Endodermal cell (in vitro differentiated cells): ENCODE measurements at regions not wholly inside any gene's neighbourhood (a gene's known extent, or its start where the extent isn't known, plus 50 kb on each side); places are given as distances from the start of the nearest gene placed in this dataset.
A peak's percentile ranks its signal among the peaks of the same experiment; 100 is the strongest.

ENCODE experiments used
- DNase-seq: peaks from one replicate; pipeline ENCODE4 v3.0.0-alpha.2; 2017
- H3K27ac ChIP-seq: 2 replicates; pipeline ENCODE4 v1.5.1; 2013; ENCODE audit warnings: mild to moderate bottlenecking, low read depth, low read length, moderate library complexity
- H3K27me3 ChIP-seq: 2 replicates; pipeline ENCODE4 v1.6.1; 2013; ENCODE audit warnings: mild to moderate bottlenecking, low read length, moderate library complexity; ENCODE audit not compliant: insufficient read depth, control insufficient read depth, poor library complexity, severe bottlenecking
- H3K36me3 ChIP-seq: 2 replicates; pipeline ENCODE4 v1.7.0; 2013; ENCODE audit warnings: mild to moderate bottlenecking, low read length, moderate library complexity; ENCODE audit not compliant: control insufficient read depth, insufficient read depth
- H3K4me1 ChIP-seq: one replicate; pipeline ENCODE4 v1.7.0; 2013; ENCODE audit warnings: low read length; ENCODE audit not compliant: control insufficient read depth, insufficient read depth
- H3K4me3 ChIP-seq: 2 replicates; pipeline ENCODE4 v1.5.1; 2013; ENCODE audit warnings: mild to moderate bottlenecking, low read length, moderate library complexity
- H3K9ac ChIP-seq: 2 replicates; pipeline ENCODE4 v1.6.1; 2013; ENCODE audit warnings: mild to moderate bottlenecking, low read length, moderate library complexity; ENCODE audit not compliant: poor library complexity, severe bottlenecking; ENCODE audit errors: extremely low read depth
- H3K9me3 ChIP-seq: 2 replicates; pipeline ENCODE4 v1.6.1; 2013; ENCODE audit warnings: mild to moderate bottlenecking, low read length, moderate library complexity; ENCODE audit not compliant: control insufficient read depth
- H3K27ac Mint-ChIP-seq: 2 replicates; pipeline ENCODE4 v1.8.0; 2020; ENCODE audit warnings: mixed read lengths
- H3K27me3 Mint-ChIP-seq: 2 replicates; pipeline ENCODE4 v1.8.0; 2021; ENCODE audit warnings: mild to moderate bottlenecking, mixed read lengths; ENCODE audit not compliant: insufficient read depth
- H3K36me3 Mint-ChIP-seq: 2 replicates; pipeline ENCODE4 v1.8.0; 2020; ENCODE audit warnings: low read depth, mixed read lengths
- H3K4me1 Mint-ChIP-seq: 2 replicates; pipeline ENCODE4 v1.8.0; 2020; ENCODE audit warnings: mixed read lengths
- H3K4me3 Mint-ChIP-seq: 2 replicates; pipeline ENCODE4 v1.8.0; 2020; ENCODE audit warnings: mild to moderate bottlenecking, moderate library complexity, mixed read lengths
- H3K9me3 Mint-ChIP-seq: 2 replicates; pipeline ENCODE4 v1.8.0; 2020; ENCODE audit warnings: mild to moderate bottlenecking, mixed read lengths
- WGBS, 2 experiments: methylation state at CpG; one replicate each; pipeline versions ENCODE4 v1.1.5 to v1.1.7; 2013; ENCODE audit warnings: missing lambda C conversion rate in 2 of 2, mixed read lengths in 1 of 2; ENCODE audit not compliant: insufficient coverage in 1 of 2, insufficient read length in 1 of 2; 5-methylcytosine and 5-hydroxymethylcytosine counted together
- TF ChIP-seq, protein P1 (sequence below): fragments of 200-600 bp; sonication (generic); conservative IDR thresholded peaks from 2 replicates; pipeline ENCODE4 v1.5.0; 2021; ENCODE audit warnings: antibody characterized with exemption, mild to moderate bottlenecking

DNA sequence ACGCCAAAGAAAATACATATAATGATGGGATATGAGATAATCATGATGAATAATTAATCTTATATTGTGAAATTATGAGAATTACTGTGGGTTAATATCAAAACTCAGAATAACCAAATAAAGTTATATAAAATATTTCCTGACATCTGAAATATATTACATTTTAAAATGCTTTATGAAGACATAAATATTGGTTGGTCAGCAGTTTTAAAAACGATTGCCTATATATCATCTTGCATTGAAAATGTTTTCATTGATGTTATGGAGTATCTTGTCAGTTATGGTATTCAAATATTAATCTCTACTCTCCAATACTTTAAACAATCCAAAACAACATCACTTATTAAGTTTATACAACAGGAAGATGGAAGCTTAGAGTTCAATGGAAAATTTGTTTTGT, 228.1 kb upstream of the FERD3L start:
- Mint-ChIP-seq H3K27me3 (no peaks in the 10 kb centered on the region), H3K4me1 (peaks cover 4% of the 10 kb centered on the region), H3K27ac (no peak overlapping the region), H3K9me3 (peaks cover 5% of the 10 kb centered on the region), H3K4me3 (no peak overlapping the region), H3K36me3 (no peaks in the 10 kb centered on the region)
- no peaks in the 10 kb centered on the region for H3K27me3 ChIP-seq
- TF ChIP-seq, protein P1, sequence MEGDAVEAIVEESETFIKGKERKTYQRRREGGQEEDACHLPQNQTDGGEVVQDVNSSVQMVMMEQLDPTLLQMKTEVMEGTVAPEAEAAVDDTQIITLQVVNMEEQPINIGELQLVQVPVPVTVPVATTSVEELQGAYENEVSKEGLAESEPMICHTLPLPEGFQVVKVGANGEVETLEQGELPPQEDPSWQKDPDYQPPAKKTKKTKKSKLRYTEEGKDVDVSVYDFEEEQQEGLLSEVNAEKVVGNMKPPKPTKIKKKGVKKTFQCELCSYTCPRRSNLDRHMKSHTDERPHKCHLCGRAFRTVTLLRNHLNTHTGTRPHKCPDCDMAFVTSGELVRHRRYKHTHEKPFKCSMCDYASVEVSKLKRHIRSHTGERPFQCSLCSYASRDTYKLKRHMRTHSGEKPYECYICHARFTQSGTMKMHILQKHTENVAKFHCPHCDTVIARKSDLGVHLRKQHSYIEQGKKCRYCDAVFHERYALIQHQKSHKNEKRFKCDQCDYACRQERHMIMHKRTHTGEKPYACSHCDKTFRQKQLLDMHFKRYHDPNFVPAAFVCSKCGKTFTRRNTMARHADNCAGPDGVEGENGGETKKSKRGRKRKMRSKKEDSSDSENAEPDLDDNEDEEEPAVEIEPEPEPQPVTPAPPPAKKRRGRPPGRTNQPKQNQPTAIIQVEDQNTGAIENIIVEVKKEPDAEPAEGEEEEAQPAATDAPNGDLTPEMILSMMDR: no peak
- no peak overlapping the region for H3K27ac ChIP-seq
- H3K9ac ChIP-seq: no peak overlapping the region
- H3K4me1 ChIP-seq: no peaks in the 10 kb centered on the region
- H3K36me3 ChIP-seq: no peaks in the 10 kb centered on the region
- no peak overlapping the region for H3K4me3 ChIP-seq
- WGBS, 2 experiments: 89% methylated on average over 1 of the region's 2 CpGs; no CpG with 5 or more reads in 1 of the 2 experiments
- DNase-seq: no peak
- no peaks in the 10 kb centered on the region for H3K9me3 ChIP-seq

- Mint-ChIP-seq H3K27me3 (no peaks in the 10 kb centered on the region), H3K9me3 (no peaks in the 10 kb centered on the region), H3K36me3 (no peaks in the 10 kb centered on the region), H3K27ac (no peak overlapping the region), H3K4me3 (no peak overlapping the region), H3K4me1 (peaks cover 7% of the 10 kb centered on the region)
- TF ChIP-seq, protein P1: no peak
- WGBS, 2 experiments: 84 to 90% methylated on average over 2 to 4 of the region's 4 CpGs
- Histone ChIP-seq H3K4me3 (no peak overlapping the region), H3K4me1 (no peaks in the 10 kb centered on the region), H3K9me3 (no peaks in the 10 kb centered on the region), H3K36me3 (no peaks in the 10 kb centered on the region), H3K9ac (no peak overlapping the region), H3K27ac (no peak overlapping the region), H3K27me3 (no peaks in the 10 kb centered on the region)
- DNase-seq: no peak
Observed at GRCh38 chr7:19369806-19370205, 224.6 kb upstream of the FERD3L start.

- Histone ChIP-seq H3K9ac (no peak overlapping the region), H3K27me3 (no peaks in the 10 kb centered on the region), H3K9me3 (no peaks in the 10 kb centered on the region), H3K36me3 (no peaks in the 10 kb centered on the region), H3K4me3 (no peak overlapping the region), H3K27ac (no peak overlapping the region), H3K4me1 (no peaks in the 10 kb centered on the region)
- Mint-ChIP-seq H3K4me3 (no peak overlapping the region), H3K27me3 (no peaks in the 10 kb centered on the region), H3K36me3 (no peaks in the 10 kb centered on the region), H3K27ac (no peak overlapping the region), H3K4me1 (peaks cover 9% of the 10 kb centered on the region), H3K9me3 (no peaks in the 10 kb centered on the region)
- WGBS, 2 experiments: 75 to 81% methylated on average over 1 to 2 of the region's 2 CpGs
- peak; percentile 52 for DNase-seq
- TF ChIP-seq, protein P1: no peak
Observed at GRCh38 chr7:19369182-19369581, 224.0 kb upstream of the FERD3L start.
